ENCODE measurements at regions not wholly inside any gene's neighbourhood (a gene's known extent, or its start where the extent isn't known, plus 50 kb on each side); places are given as distances from the start of the nearest gene placed in this dataset.

GRCh38 chr1:215453440-215453839 is 113.7 kb upstream of the KCTD3 start:
- TF ChIP-seq, protein P1, sequence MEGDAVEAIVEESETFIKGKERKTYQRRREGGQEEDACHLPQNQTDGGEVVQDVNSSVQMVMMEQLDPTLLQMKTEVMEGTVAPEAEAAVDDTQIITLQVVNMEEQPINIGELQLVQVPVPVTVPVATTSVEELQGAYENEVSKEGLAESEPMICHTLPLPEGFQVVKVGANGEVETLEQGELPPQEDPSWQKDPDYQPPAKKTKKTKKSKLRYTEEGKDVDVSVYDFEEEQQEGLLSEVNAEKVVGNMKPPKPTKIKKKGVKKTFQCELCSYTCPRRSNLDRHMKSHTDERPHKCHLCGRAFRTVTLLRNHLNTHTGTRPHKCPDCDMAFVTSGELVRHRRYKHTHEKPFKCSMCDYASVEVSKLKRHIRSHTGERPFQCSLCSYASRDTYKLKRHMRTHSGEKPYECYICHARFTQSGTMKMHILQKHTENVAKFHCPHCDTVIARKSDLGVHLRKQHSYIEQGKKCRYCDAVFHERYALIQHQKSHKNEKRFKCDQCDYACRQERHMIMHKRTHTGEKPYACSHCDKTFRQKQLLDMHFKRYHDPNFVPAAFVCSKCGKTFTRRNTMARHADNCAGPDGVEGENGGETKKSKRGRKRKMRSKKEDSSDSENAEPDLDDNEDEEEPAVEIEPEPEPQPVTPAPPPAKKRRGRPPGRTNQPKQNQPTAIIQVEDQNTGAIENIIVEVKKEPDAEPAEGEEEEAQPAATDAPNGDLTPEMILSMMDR (IDR thresholded peaks at IDR 0.05), result no peak
- TF ChIP-seq POLR2A (IDR thresholded peaks at IDR 0.05), result no peak

Measured in tibial nerve (tissue), 3 donors.